HCT116 (cell line): ENCODE measurements at regions not wholly inside any gene's neighbourhood (a gene's known extent, or its start where the extent isn't known, plus 50 kb on each side); places are given as distances from the start of the nearest gene placed in this dataset.
"Not testable (repeated sequence)": the region's sequence is repeated elsewhere in the genome, so short reads cannot be mapped to it uniquely, and the experiment has no call there.

ENCODE experiments used
- ATAC-seq: fragments of 200-7000 bp; cut with Tn5 transposase; 2 replicates; pipeline ENCODE4 v1.9.1; 2020; ENCODE audit warnings: mild to moderate bottlenecking, moderate library complexity
- BruUV-seq: library from RNA; stranded (reverse); fragments of 400-500 nt; replicated peaks from 2 replicates; lab custom pipeline; 2021; lab: Mats Ljungman, UMichigan
- CTCF ChIA-PET: fragments of 300-600 bp; sonication (Branson Sonifier 250); formaldehyde crosslinking; loops from one replicate; lab custom pipeline; 2021; ENCODE audit warnings: antibody characterized with exemption; lab: Charles Lee
- POLR2A ChIA-PET: fragments of 300-600, 350-600 bp; sonication (Branson Sonifier 250); formaldehyde crosslinking; loops from one replicate; lab custom pipeline; 2021; ENCODE audit warnings: antibody characterized with exemption; lab: Charles Lee
- RAD21 ChIA-PET, 2 experiments: fragments of 300-600 bp; sonication (Branson Sonifier 250); formaldehyde crosslinking; loops; one replicate each; lab custom pipeline; 2023; ENCODE audit warnings: low total read pairs in 2 of 2; ENCODE audit not compliant: uncharacterized antibody in 2 of 2, unreplicated experiment in 2 of 2, low non-redundant PET in 1 of 2; lab: Charles Lee
- DNase-seq: peaks from one replicate; pipeline ENCODE4 v3.0.0-alpha.2; 2010; ENCODE audit warnings: low read depth, low spot score
- H2AFZ ChIP-seq: fragments of 200-600 bp; shearing (Covaris generic), sonication (generic); 2 replicates; pipeline ENCODE4 v1.6.1; 2017; ENCODE audit warnings: low read depth, mixed run types, mixed read lengths, antibody characterized with exemption, low read length; ENCODE audit not compliant: poor library complexity, severe bottlenecking
- H3K27ac ChIP-seq: 2 replicates; pipeline ENCODE4 v1.5.1; 2012; ENCODE audit warnings: low read depth, low read length
- H3K27me3 ChIP-seq: fragments of 200-600 bp; sonication (generic); 2 replicates; pipeline ENCODE4 v1.6.1; 2016; ENCODE audit warnings: mixed run types, low read length, mixed read lengths; ENCODE audit not compliant: insufficient read depth
- H3K36me3 ChIP-seq, 2 experiments: fragments of 200-500 bp in 1 of 2; fragments of 200-600 bp in 1 of 2; sonication (Bioruptor generic) in 1 of 2; sonication (generic) in 1 of 2; 2 replicates each; pipeline versions ENCODE4 v1.5.1 to v1.6.1; 2014 to 2016; ENCODE audit warnings: low read length in 2 of 2, inconsistent platforms in 1 of 2, mixed read lengths in 1 of 2, mixed run types in 1 of 2; ENCODE audit not compliant: insufficient read depth in 2 of 2, control insufficient read depth in 1 of 2
- H3K4me1 ChIP-seq, 2 experiments: fragments of 200-600 bp in 1 of 2; sonication (generic) in 1 of 2; 2 replicates each; pipeline versions ENCODE4 v1.5.1 to v1.6.1; 2012 to 2017; ENCODE audit warnings: low read length in 2 of 2, inconsistent platforms in 1 of 2, mild to moderate bottlenecking in 1 of 2, mixed read lengths in 1 of 2, mixed run types in 1 of 2, moderate library complexity in 1 of 2; ENCODE audit not compliant: insufficient read depth in 2 of 2, control insufficient read depth in 1 of 2
- H3K4me2 ChIP-seq: fragments of 200-600 bp; sonication (generic); 2 replicates; pipeline ENCODE4 v1.6.1; 2017; ENCODE audit warnings: mixed run types, low read length, mixed read lengths
- H3K4me3 ChIP-seq, 2 experiments: fragments of 200-600 bp in 1 of 2; sonication (generic) in 1 of 2; replicated peaks in 1 of 2; 2 replicates each; pipeline ENCODE4 v1.5.1; 2011 to 2016; ENCODE audit warnings: low read length in 2 of 2, control low read depth in 1 of 2, low read depth in 1 of 2, mild to moderate bottlenecking in 1 of 2, mixed read lengths in 1 of 2, mixed run types in 1 of 2
- H3K79me2 ChIP-seq: fragments of 200-600 bp; sonication (generic); 2 replicates; pipeline ENCODE4 v1.6.1; 2017; ENCODE audit warnings: mild to moderate bottlenecking, mixed run types, low read length, moderate library complexity, mixed read lengths; ENCODE audit not compliant: insufficient read depth
- H3K9ac ChIP-seq: fragments of 200-600 bp; sonication (generic); 2 replicates; pipeline ENCODE4 v1.6.1; 2016; ENCODE audit warnings: low read length, mixed read lengths
- H3K9me2 ChIP-seq: fragments of 200-600 bp; sonication (generic), shearing (Covaris generic); 2 replicates; pipeline ENCODE4 v1.6.1; 2017; ENCODE audit warnings: mixed run types, mild to moderate bottlenecking, moderate library complexity; ENCODE audit not compliant: insufficient read depth
- H3K9me3 ChIP-seq, 2 experiments: fragments of 200-500 bp in 1 of 2; fragments of 200-600 bp in 1 of 2; sonication (Bioruptor generic) in 1 of 2; sonication (generic) in 1 of 2; 2 replicates each; pipeline ENCODE4 v1.6.1; 2014 to 2017; ENCODE audit warnings: low read length in 2 of 2, mixed read lengths in 2 of 2, inconsistent platforms in 1 of 2, low read depth in 1 of 2, mild to moderate bottlenecking in 1 of 2, mixed run types in 1 of 2, moderate library complexity in 1 of 2; ENCODE audit not compliant: control insufficient read depth in 1 of 2, insufficient read depth in 1 of 2
- H4K20me1 ChIP-seq: fragments of 200-600 bp; sonication (generic), shearing (Covaris generic); 2 replicates; pipeline ENCODE4 v1.6.1; 2017; ENCODE audit warnings: mixed run types, mild to moderate bottlenecking, moderate library complexity; ENCODE audit not compliant: insufficient read depth
- CBX3 ChIP-seq: IDR thresholded peaks from 2 replicates; pipeline ENCODE4 v1.6.1; 2012; ENCODE audit warnings: low read depth
- EGR1 ChIP-seq: IDR thresholded peaks from 2 replicates; pipeline ENCODE4 v1.6.1; 2012; ENCODE audit warnings: low read depth
- ELF1 ChIP-seq: IDR thresholded peaks from 2 replicates; pipeline ENCODE4 v1.6.1; 2012; ENCODE audit warnings: low read depth, borderline replicate concordance
- MAX ChIP-seq: IDR thresholded peaks from 2 replicates; pipeline ENCODE4 v1.6.1; 2012
- POLR2A ChIP-seq: IDR thresholded peaks from 2 replicates; pipeline ENCODE4 v1.7.0; 2011; ENCODE audit warnings: borderline replicate concordance; ENCODE audit not compliant: insufficient read depth, insufficient read length; ENCODE audit errors: extremely low read depth
- POLR2AphosphoS5 ChIP-seq: IDR thresholded peaks from 2 replicates; pipeline ENCODE4 v1.6.1; 2011; ENCODE audit warnings: mild to moderate bottlenecking, low read depth, low read length, moderate library complexity
- RAD21 ChIP-seq: IDR thresholded peaks from 2 replicates; pipeline ENCODE4 v1.6.1; 2012; ENCODE audit warnings: low read depth, mild to moderate bottlenecking
- SP1 ChIP-seq: IDR thresholded peaks from 2 replicates; pipeline ENCODE4 v1.6.1; 2012; ENCODE audit warnings: low read depth
- SRF ChIP-seq: IDR thresholded peaks from 2 replicates; pipeline ENCODE4 v1.6.1; 2012; ENCODE audit warnings: low read depth
- TCF7L2 ChIP-seq: IDR thresholded peaks from 2 replicates; pipeline ENCODE4 v1.7.0; 2011; ENCODE audit warnings: borderline replicate concordance, inconsistent platforms; ENCODE audit not compliant: insufficient read depth, insufficient read length; ENCODE audit errors: extremely low read depth
- YY1 ChIP-seq: IDR thresholded peaks from 2 replicates; pipeline ENCODE4 v1.6.1; 2011; ENCODE audit warnings: low read length, low read depth, moderate library complexity, mild to moderate bottlenecking; ENCODE audit not compliant: insufficient replicate concordance; ENCODE audit errors: extremely low read depth
- ZBTB33 ChIP-seq: IDR thresholded peaks from 2 replicates; pipeline ENCODE4 v1.6.1; 2011; ENCODE audit warnings: mild to moderate bottlenecking, low read length, moderate library complexity; ENCODE audit not compliant: insufficient replicate concordance; ENCODE audit errors: extremely low read depth
- ZFX ChIP-seq: fragments of 450-650 bp; IDR thresholded peaks from 2 replicates; pipeline ENCODE4 v1.6.1; 2017
- ZNF274 ChIP-seq: fragments of 200-500 bp; sonication (Bioruptor generic); IDR thresholded peaks from 2 replicates; pipeline ENCODE4 v1.6.1; 2014; ENCODE audit warnings: mild to moderate bottlenecking, low read depth, low read length, inconsistent platforms
- intact Hi-C: fragments of 100-400 bp; cut with micrococcal nuclease; formaldehyde crosslinking; loops from 2 replicates; pipeline ENCODE4 v1.10.0; 2022

- no peak for TF ChIP-seq EGR1
Observed at GRCh38 chr10:22823109-22823508, 104.7 kb upstream of the ARMC3 start (continued).

- H3K36me3 ChIP-seq, POLR2A ChIA-PET, H4K20me1 ChIP-seq, DNase-seq, H3K4me3 ChIP-seq, H3K9me3 ChIP-seq, ATAC-seq, BruUV-seq, H3K79me2 ChIP-seq, RAD21 ChIA-PET, H3K27me3 ChIP-seq, CTCF ChIA-PET, H3K9me2 ChIP-seq: not testable (repeated sequence)
- intact Hi-C loops, result loop anchor here (2.0 to 10.0 kb wide), 2 partner anchors 201 to 817 kb away; partner anchors contain the start of gene DNAJC1
- Histone ChIP-seq H3K4me2 (peak overlapping the region; percentile 74; the same call in 1 of the 2 replicates), H2AFZ (peak overlapping the region; percentile 82), H3K4me1 (peaks cover 46 to 70% of the 10 kb centered on the region in 2 experiments), H3K27ac (peak overlapping the region; percentile 97; the same call in 1 of the 2 replicates), H3K9ac (peak overlapping the region; percentile 10; the same call in 1 of the 2 replicates)
Observed at GRCh38 chr10:22821921-22822320, 105.9 kb upstream of the ARMC3 start.

- H3K4me3 ChIP-seq, result no peak overlapping the region
- H3K4me1 ChIP-seq, result peaks cover 46 to 70% of the 10 kb centered on the region in 2 experiments
- no peaks in the 10 kb centered on the region for H3K27me3 ChIP-seq
- BruUV-seq, result no TSS peak
- peak overlapping the region; percentile 82 for H2AFZ ChIP-seq
- intact Hi-C loops, result loop anchor here (10.0 kb wide), 1 partner anchor 817 kb away; the partner anchor contains the start of gene DNAJC1
- TF ChIP-seq SRF, result no peak
- TF ChIP-seq EGR1, result no peak
- no peak for TF ChIP-seq CBX3
- no peak for TF ChIP-seq ZNF274
- no peak for TF ChIP-seq SP1
- no peak for TF ChIP-seq ELF1
- TF ChIP-seq TCF7L2, result no peak
- no peak for TF ChIP-seq ZFX
- TF ChIP-seq YY1, result no peak
- no peak for TF ChIP-seq MAX
- no peak for TF ChIP-seq ZBTB33
- TF ChIP-seq POLR2A, result no peak
- TF ChIP-seq RAD21, result no peak
- no peak for TF ChIP-seq POLR2AphosphoS5
- TF ChIP-seq, all 23 proteins: peak for 0
- ATAC-seq (no peak), DNase-seq (no peak)
- Histone ChIP-seq H3K79me2 (no peaks in the 10 kb centered on the region), H3K9me3 (no peaks in the 10 kb centered on the region), H3K9me2 (no peaks in the 10 kb centered on the region), H3K9ac (peak overlapping the region; percentile 10; the same call in 1 of the 2 replicates), H3K27ac (no peak overlapping the region), H3K4me2 (no peak overlapping the region), H3K36me3 (no peaks in the 10 kb centered on the region), H4K20me1 (no peaks in the 10 kb centered on the region)
- ChIA-PET POLR2A (no interaction called here), CTCF (no interaction called here), RAD21 (no interaction called here)
Observed at GRCh38 chr10:22821501-22821900, 106.4 kb upstream of the ARMC3 start.
